Uterus (tissue), 2 donors: ENCODE measurements at regions not wholly inside any gene's neighbourhood (a gene's known extent, or its start where the extent isn't known, plus 50 kb on each side); places are given as distances from the start of the nearest gene placed in this dataset.

Experiments used
- POLR2A ChIP-seq, 2 donors: fragments of 450-650 bp; IDR thresholded peaks; one replicate each; pipeline ENCODE4 v1.6.1; 2016; ENCODE audit warnings: antibody characterized with exemption in 2 of 2, mild to moderate bottlenecking in 1 of 2, moderate library complexity in 1 of 2
- TF ChIP-seq, protein P1 (sequence below), 4 experiments: fragments of 200-600 bp in 2 of 4; fragments of 450-650 bp in 2 of 4; sonication (generic) in 2 of 4; IDR thresholded peaks; one replicate each; pipeline ENCODE4 v1.5.1; 2016 to 2019; ENCODE audit warnings: antibody characterized with exemption in 4 of 4, mild to moderate bottlenecking in 2 of 4, moderate library complexity in 1 of 4

DNA sequence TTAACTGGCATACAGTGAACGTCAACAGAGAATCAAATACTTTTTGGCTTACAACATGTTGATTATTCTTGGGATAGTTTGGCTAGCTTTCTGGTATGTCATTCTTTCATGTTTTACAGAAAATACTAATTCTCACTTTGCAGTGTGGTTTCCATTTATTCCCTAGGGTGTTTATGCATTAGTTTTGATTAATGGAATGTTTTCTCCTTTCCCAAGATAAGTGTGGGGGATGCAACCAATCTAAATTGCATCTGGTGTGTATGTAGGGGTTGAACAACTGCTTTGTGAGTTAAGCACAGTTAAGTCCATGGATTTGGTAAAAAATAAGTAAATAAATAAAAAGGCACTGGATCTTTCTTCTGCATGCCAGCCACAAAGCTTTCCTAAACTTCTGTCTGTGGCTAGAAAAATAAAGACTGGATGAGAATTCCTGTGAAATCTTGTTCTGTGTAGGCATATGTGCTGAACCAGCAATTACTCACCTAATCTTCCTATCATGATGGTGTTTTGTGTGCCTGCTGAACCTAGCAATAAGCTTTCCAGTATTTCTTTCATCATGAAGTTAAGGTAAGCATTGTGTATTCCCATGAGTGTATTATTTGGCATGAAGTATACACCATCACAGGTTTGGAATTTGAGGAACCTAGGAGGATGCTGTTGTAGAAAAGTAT lies 50.6 kb upstream of the TENM3 start:
- TF ChIP-seq, protein P1, sequence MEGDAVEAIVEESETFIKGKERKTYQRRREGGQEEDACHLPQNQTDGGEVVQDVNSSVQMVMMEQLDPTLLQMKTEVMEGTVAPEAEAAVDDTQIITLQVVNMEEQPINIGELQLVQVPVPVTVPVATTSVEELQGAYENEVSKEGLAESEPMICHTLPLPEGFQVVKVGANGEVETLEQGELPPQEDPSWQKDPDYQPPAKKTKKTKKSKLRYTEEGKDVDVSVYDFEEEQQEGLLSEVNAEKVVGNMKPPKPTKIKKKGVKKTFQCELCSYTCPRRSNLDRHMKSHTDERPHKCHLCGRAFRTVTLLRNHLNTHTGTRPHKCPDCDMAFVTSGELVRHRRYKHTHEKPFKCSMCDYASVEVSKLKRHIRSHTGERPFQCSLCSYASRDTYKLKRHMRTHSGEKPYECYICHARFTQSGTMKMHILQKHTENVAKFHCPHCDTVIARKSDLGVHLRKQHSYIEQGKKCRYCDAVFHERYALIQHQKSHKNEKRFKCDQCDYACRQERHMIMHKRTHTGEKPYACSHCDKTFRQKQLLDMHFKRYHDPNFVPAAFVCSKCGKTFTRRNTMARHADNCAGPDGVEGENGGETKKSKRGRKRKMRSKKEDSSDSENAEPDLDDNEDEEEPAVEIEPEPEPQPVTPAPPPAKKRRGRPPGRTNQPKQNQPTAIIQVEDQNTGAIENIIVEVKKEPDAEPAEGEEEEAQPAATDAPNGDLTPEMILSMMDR (IDR thresholded peaks at IDR 0.05), result no peak
- TF ChIP-seq POLR2A (IDR thresholded peaks at IDR 0.05), result no peak
